Astrocyte (in vitro differentiated cells and primary cell): ENCODE measurements at regions not wholly inside any gene's neighbourhood (a gene's known extent, or its start where the extent isn't known, plus 50 kb on each side); places are given as distances from the start of the nearest gene placed in this dataset.

Experiments used
- DNase-seq: peaks from one replicate; pipeline ENCODE4 v3.0.0-alpha.2; 2010; ENCODE audit warnings: low read depth
- FAIRE-seq: peaks from 2 replicates; lab custom pipeline; 2011; peaks lifted over from hg19 to GRCh38; lab: Jason Lieb, UNC
- H2AFZ ChIP-seq: 2 replicates; pipeline ENCODE4 v1.6.0; 2012; ENCODE audit warnings: low read depth, low read length, inconsistent platforms
- H3K27ac ChIP-seq: 2 replicates; pipeline ENCODE4 v1.5.1; 2011; ENCODE audit warnings: low read depth, low read length, inconsistent platforms
- H3K27me3 ChIP-seq: 2 replicates; pipeline ENCODE4 v1.6.0; 2011; ENCODE audit warnings: low read length, inconsistent platforms; ENCODE audit not compliant: insufficient read depth
- H3K36me3 ChIP-seq: 2 replicates; pipeline ENCODE4 v1.5.1; 2011; ENCODE audit warnings: low read length, inconsistent platforms; ENCODE audit not compliant: insufficient read depth
- H3K4me1 ChIP-seq: 2 replicates; pipeline ENCODE4 v1.5.1; 2011; ENCODE audit warnings: low read length, inconsistent platforms; ENCODE audit not compliant: insufficient read depth
- H3K4me2 ChIP-seq: 2 replicates; pipeline ENCODE4 v1.6.0; 2012; ENCODE audit warnings: low read length, inconsistent platforms
- H3K4me3 ChIP-seq: 2 replicates; pipeline ENCODE4 v1.5.1; 2011; ENCODE audit warnings: low read depth, mild to moderate bottlenecking, low read length, inconsistent platforms; ENCODE audit not compliant: insufficient read depth
- H3K79me2 ChIP-seq: 2 replicates; pipeline ENCODE4 v1.6.0; 2012; ENCODE audit warnings: mild to moderate bottlenecking, low read length, inconsistent platforms; ENCODE audit not compliant: insufficient read depth
- H3K9ac ChIP-seq: 2 replicates; pipeline ENCODE4 v1.6.0; 2012; ENCODE audit warnings: mild to moderate bottlenecking, low read length, inconsistent platforms
- H3K9me3 ChIP-seq: 2 replicates; pipeline ENCODE4 v1.5.1; 2012; ENCODE audit warnings: low read depth, mild to moderate bottlenecking, low read length, inconsistent platforms; ENCODE audit not compliant: insufficient read depth
- H4K20me1 ChIP-seq: 2 replicates; pipeline ENCODE4 v1.6.0; 2012; ENCODE audit warnings: low read length, inconsistent platforms; ENCODE audit not compliant: insufficient read depth
- H3K27ac Mint-ChIP-seq: one replicate; pipeline ENCODE4 v1.8.0; 2021; ENCODE audit warnings: mild to moderate bottlenecking, mixed read lengths; ENCODE audit not compliant: unreplicated experiment
- H3K27me3 Mint-ChIP-seq: one replicate; pipeline ENCODE4 v1.8.0; 2021; ENCODE audit warnings: low read depth, mixed read lengths; ENCODE audit not compliant: unreplicated experiment
- H3K36me3 Mint-ChIP-seq: one replicate; pipeline ENCODE4 v1.8.0; 2021; ENCODE audit warnings: low read depth, mixed read lengths; ENCODE audit not compliant: unreplicated experiment
- H3K4me1 Mint-ChIP-seq: one replicate; pipeline ENCODE4 v1.8.0; 2021; ENCODE audit warnings: low read depth, mixed read lengths; ENCODE audit not compliant: unreplicated experiment
- H3K4me3 Mint-ChIP-seq: one replicate; pipeline ENCODE4 v1.8.0; 2021; ENCODE audit warnings: mild to moderate bottlenecking, moderate library complexity, mixed read lengths; ENCODE audit not compliant: unreplicated experiment
- H3K9me3 Mint-ChIP-seq: one replicate; pipeline ENCODE4 v1.8.0; 2021; ENCODE audit warnings: mild to moderate bottlenecking, mixed read lengths; ENCODE audit not compliant: unreplicated experiment
- EZH2 ChIP-seq: IDR thresholded peaks from 2 replicates; pipeline ENCODE4 v1.6.1; 2012; ENCODE audit warnings: mild to moderate bottlenecking, low read length, inconsistent platforms; ENCODE audit not compliant: insufficient read depth
- TF ChIP-seq, protein P1 (sequence below): IDR thresholded peaks from 2 replicates; pipeline ENCODE4 v1.5.1; 2011; ENCODE audit warnings: low read depth, mild to moderate bottlenecking, inconsistent platforms, low read length, moderate library complexity; ENCODE audit not compliant: insufficient read depth

DNA sequence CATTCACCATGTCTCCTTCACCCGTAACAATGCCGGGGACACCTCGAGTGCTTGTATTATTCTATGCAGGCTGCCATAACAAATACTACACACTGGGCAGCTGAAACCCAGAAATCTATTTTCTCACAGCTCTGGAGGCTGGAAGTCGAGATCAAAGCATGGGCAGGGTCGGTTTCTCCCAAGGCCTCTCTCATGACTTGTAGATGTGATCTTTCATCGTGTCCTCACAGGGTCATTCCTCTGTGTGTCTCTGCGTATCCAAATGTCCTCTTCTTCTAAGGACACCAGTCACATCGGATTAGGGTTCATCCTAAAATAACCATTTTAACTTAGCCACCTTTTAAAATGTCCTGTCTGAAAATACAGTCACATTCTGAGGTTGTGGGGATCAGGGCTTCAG, 303.5 kb downstream of the KLF6 start:
- no peaks in the 10 kb centered on the region for H3K27me3 Mint-ChIP-seq
- H3K27ac Mint-ChIP-seq, result no peak overlapping the region
- Histone ChIP-seq H3K27ac (no peak overlapping the region), H3K27me3 (no peaks in the 10 kb centered on the region), H3K9ac (no peak overlapping the region), H3K79me2 (no peaks in the 10 kb centered on the region), H3K4me2 (no peak overlapping the region), H3K4me3 (no peak overlapping the region), H2AFZ (no peak overlapping the region), H3K9me3 (no peaks in the 10 kb centered on the region), H3K4me1 (peaks cover 17% of the 10 kb centered on the region), H4K20me1 (no peaks in the 10 kb centered on the region), H3K36me3 (no peaks in the 10 kb centered on the region)
- peaks cover 8% of the 10 kb centered on the region for H3K9me3 Mint-ChIP-seq
- no peak for FAIRE-seq
- H3K4me1 Mint-ChIP-seq, result peaks cover 31% of the 10 kb centered on the region
- no peak for TF ChIP-seq EZH2
- TF ChIP-seq, protein P1, sequence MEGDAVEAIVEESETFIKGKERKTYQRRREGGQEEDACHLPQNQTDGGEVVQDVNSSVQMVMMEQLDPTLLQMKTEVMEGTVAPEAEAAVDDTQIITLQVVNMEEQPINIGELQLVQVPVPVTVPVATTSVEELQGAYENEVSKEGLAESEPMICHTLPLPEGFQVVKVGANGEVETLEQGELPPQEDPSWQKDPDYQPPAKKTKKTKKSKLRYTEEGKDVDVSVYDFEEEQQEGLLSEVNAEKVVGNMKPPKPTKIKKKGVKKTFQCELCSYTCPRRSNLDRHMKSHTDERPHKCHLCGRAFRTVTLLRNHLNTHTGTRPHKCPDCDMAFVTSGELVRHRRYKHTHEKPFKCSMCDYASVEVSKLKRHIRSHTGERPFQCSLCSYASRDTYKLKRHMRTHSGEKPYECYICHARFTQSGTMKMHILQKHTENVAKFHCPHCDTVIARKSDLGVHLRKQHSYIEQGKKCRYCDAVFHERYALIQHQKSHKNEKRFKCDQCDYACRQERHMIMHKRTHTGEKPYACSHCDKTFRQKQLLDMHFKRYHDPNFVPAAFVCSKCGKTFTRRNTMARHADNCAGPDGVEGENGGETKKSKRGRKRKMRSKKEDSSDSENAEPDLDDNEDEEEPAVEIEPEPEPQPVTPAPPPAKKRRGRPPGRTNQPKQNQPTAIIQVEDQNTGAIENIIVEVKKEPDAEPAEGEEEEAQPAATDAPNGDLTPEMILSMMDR, result no peak
- peaks cover 3% of the 10 kb centered on the region for H3K36me3 Mint-ChIP-seq
- no peak overlapping the region for H3K4me3 Mint-ChIP-seq
- no peak for DNase-seq

DNA sequence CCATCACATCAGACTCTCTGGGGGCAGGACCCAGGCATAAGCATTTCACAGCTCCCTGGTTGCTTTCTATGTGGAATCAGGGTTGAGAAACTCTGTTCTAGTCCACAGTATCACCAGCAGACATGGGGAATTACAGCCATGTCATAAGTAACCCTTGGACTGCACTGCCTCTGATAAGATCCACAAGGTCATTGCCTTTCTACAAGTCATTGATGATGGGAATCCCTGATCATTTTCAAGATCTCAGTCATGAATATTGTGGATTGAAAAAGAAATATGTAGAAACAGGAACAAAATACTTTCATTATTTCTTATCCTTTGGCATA, 304.1 kb downstream of the KLF6 start:
- Mint-ChIP-seq H3K27me3 (no peaks in the 10 kb centered on the region), H3K9me3 (peaks cover 8% of the 10 kb centered on the region), H3K4me3 (no peak overlapping the region), H3K4me1 (peaks cover 26% of the 10 kb centered on the region), H3K36me3 (peaks cover 3% of the 10 kb centered on the region), H3K27ac (no peak overlapping the region)
- no peak for FAIRE-seq
- H3K36me3 ChIP-seq, result no peaks in the 10 kb centered on the region
- H3K9me3 ChIP-seq, result no peaks in the 10 kb centered on the region
- H3K9ac ChIP-seq, result no peak overlapping the region
- no peak overlapping the region for H3K4me2 ChIP-seq
- H3K4me1 ChIP-seq, result peaks cover 14% of the 10 kb centered on the region
- no peak for TF ChIP-seq EZH2
- TF ChIP-seq, protein P1, result no peak
- no peaks in the 10 kb centered on the region for H4K20me1 ChIP-seq
- no peak overlapping the region for H3K4me3 ChIP-seq
- H3K79me2 ChIP-seq, result no peaks in the 10 kb centered on the region
- no peak for DNase-seq
- no peak overlapping the region for H3K27ac ChIP-seq
- H3K27me3 ChIP-seq, result no peaks in the 10 kb centered on the region
- no peak overlapping the region for H2AFZ ChIP-seq

DNA sequence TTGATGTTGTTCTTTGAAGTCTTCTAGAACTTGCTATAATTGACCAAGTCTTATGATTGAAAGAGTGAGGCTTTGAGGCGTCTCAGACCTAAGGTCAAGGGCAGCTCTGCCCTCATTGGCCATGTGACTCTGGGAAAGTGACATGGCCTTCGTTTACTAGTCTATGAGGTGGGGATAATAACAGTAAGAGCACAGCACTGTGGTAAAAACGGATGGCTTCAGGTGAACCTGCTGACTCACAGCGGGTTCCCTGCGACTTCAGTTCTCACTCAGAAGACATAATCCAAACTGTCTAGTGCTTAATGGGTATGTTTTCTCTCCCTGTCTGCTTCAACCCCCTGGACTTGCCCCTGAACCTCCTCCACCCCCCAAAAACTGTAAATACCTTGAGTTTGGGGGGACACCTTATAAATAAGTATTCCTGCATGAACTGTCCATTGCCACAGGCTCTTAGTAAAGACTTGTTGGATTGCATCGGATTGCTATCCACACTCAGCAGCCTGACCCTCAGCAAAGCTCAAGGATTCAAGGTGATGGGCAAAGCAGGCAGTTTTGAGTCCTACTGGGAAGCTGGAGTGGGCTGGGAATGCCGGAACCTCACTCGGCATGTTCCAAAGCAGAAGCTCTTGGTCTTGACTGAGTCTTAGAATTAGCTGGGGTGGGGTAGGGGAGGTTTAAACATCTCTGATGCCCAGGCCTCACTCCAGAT, 304.6 kb downstream of the KLF6 start:
- H3K27me3 Mint-ChIP-seq, result no peaks in the 10 kb centered on the region
- no peak for DNase-seq
- peaks cover 8% of the 10 kb centered on the region for H3K9me3 Mint-ChIP-seq
- no peaks in the 10 kb centered on the region for H3K79me2 ChIP-seq
- H3K36me3 ChIP-seq, result no peaks in the 10 kb centered on the region
- no peak overlapping the region for H3K9ac ChIP-seq
- FAIRE-seq, result no peak
- no peaks in the 10 kb centered on the region for H3K27me3 ChIP-seq
- H3K4me3 Mint-ChIP-seq, result no peak overlapping the region
- no peak overlapping the region for H3K4me3 ChIP-seq
- peaks cover 3% of the 10 kb centered on the region for H3K36me3 Mint-ChIP-seq
- no peak for TF ChIP-seq EZH2
- TF ChIP-seq, protein P1, result no peak
- peaks cover 24% of the 10 kb centered on the region for H3K4me1 Mint-ChIP-seq
- no peak overlapping the region for H3K4me2 ChIP-seq
- no peaks in the 10 kb centered on the region for H4K20me1 ChIP-seq
- H3K27ac Mint-ChIP-seq, result no peak overlapping the region
- H3K9me3 ChIP-seq, result no peaks in the 10 kb centered on the region
- no peak overlapping the region for H2AFZ ChIP-seq
- peaks cover 14% of the 10 kb centered on the region for H3K4me1 ChIP-seq
- H3K27ac ChIP-seq, result no peak overlapping the region
